ENCODE measurements at regions not wholly inside any gene's neighbourhood (a gene's known extent, or its start where the extent isn't known, plus 50 kb on each side); places are given as distances from the start of the nearest gene placed in this dataset.
"Not testable (repeated sequence)": the region's sequence is repeated elsewhere in the genome, so short reads cannot be mapped to it uniquely, and the experiment has no call there.

GRCh38 chr22:22118987-22119386 is 125.6 kb upstream of the VPREB1 start:
- Histone ChIP-seq H3K9me3 (no peaks in the 10 kb centered on the region), H3K27me3 (replicated peaks; ENCODE audit: control insufficient read depth, insufficient read depth, low read length) (no peaks in the 10 kb centered on the region; the same call in 1 of the 2 replicates), H3K36me3 (ENCODE audit: control insufficient read depth, insufficient read depth, low read length) (no peaks in the 10 kb centered on the region), H3K4me1 (no peaks in the 10 kb centered on the region), H3K4me3 (ENCODE audit: low read depth, low read length) (no peak overlapping the region)
- ChIA-PET CTCF (no interaction called here), POLR2A (no interaction called here)
- DNase-seq = no peak
- no TSS peak for BruUV-seq (replicated peaks)
- TF ChIP-seq, protein P1, sequence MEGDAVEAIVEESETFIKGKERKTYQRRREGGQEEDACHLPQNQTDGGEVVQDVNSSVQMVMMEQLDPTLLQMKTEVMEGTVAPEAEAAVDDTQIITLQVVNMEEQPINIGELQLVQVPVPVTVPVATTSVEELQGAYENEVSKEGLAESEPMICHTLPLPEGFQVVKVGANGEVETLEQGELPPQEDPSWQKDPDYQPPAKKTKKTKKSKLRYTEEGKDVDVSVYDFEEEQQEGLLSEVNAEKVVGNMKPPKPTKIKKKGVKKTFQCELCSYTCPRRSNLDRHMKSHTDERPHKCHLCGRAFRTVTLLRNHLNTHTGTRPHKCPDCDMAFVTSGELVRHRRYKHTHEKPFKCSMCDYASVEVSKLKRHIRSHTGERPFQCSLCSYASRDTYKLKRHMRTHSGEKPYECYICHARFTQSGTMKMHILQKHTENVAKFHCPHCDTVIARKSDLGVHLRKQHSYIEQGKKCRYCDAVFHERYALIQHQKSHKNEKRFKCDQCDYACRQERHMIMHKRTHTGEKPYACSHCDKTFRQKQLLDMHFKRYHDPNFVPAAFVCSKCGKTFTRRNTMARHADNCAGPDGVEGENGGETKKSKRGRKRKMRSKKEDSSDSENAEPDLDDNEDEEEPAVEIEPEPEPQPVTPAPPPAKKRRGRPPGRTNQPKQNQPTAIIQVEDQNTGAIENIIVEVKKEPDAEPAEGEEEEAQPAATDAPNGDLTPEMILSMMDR (IDR thresholded peaks at IDR 0.05; ENCODE audit: insufficient read depth in 1 of 2, low read depth in 1 of 2, low read length in 1 of 2, severe bottlenecking in 1 of 2, unreplicated experiment in 1 of 2) = no peak
- H3K9me3 Mint-ChIP-seq (ENCODE audit: unreplicated experiment) = no peaks in the 10 kb centered on the region
- no peaks in the 10 kb centered on the region for H3K36me3 Mint-ChIP-seq (ENCODE audit: insufficient read depth, unreplicated experiment)
- no peaks in the 10 kb centered on the region for H3K4me1 Mint-ChIP-seq (ENCODE audit: low read depth, unreplicated experiment)
- H3K4me3 Mint-ChIP-seq (ENCODE audit: unreplicated experiment) = no peak overlapping the region
- intact Hi-C loops (cut with micrococcal nuclease; ENCODE audit: unreplicated experiment) = no loop called here
- no peaks in the 10 kb centered on the region for H3K27me3 Mint-ChIP-seq (ENCODE audit: insufficient read depth, unreplicated experiment)
- no peak overlapping the region for H3K27ac Mint-ChIP-seq (ENCODE audit: unreplicated experiment)

DNA sequence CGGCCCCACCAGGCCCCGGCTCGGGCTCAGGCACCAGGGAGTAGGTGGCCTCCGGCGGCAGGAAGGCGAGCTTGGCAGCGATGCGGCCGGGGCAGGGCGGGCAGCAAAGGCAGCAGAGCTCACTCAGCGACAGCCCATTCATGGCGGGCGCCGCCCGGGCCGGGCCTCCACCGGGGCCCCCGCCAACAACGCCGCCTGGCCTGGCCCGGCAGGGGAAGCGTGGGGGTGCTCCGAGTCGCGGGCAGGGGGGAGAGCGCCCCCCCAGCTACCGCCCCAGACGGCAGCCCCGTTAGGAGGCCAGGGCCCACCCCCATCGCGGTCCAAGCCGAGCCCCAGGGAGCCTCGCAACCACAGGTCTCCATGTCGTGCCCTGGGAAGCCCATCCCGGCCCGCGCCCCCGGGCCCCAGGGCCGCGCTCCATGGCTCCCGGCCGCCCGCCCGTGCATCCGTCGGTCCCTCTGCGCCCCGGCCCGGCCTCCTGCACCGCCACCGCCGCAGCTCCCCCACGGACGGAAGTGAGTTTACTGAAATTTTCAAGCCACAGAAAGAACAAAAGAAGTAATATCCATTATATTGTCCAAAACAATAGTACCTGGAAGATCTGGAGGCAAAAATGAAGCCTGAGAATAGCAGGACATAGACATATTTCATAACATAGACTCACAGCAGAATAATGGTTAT is 126.6 kb upstream of the VPREB1 start:
- intact Hi-C loops (cut with micrococcal nuclease; ENCODE audit: unreplicated experiment); H3K36me3 Mint-ChIP-seq (ENCODE audit: insufficient read depth, unreplicated experiment): not testable (repeated sequence)

GRCh38 chr22:22116997-22117770 is 127.4 kb upstream of the VPREB1 start:
- H3K27me3 Mint-ChIP-seq (ENCODE audit: insufficient read depth, unreplicated experiment); BruUV-seq (replicated peaks); CTCF ChIA-PET; H3K27me3 ChIP-seq (replicated peaks; ENCODE audit: control insufficient read depth, insufficient read depth, low read length); H3K36me3 ChIP-seq (ENCODE audit: control insufficient read depth, insufficient read depth, low read length); H3K9me3 Mint-ChIP-seq (ENCODE audit: unreplicated experiment); H3K27ac Mint-ChIP-seq (ENCODE audit: unreplicated experiment); DNase-seq; H3K4me3 Mint-ChIP-seq (ENCODE audit: unreplicated experiment); H3K36me3 Mint-ChIP-seq (ENCODE audit: insufficient read depth, unreplicated experiment); H3K4me1 ChIP-seq; H3K4me3 ChIP-seq (ENCODE audit: low read depth, low read length); intact Hi-C loops (cut with micrococcal nuclease; ENCODE audit: unreplicated experiment); POLR2A ChIA-PET; H3K4me1 Mint-ChIP-seq (ENCODE audit: low read depth, unreplicated experiment); H3K9me3 ChIP-seq: not testable (repeated sequence)

More for the DNA sequence above, 126.6 kb upstream of the VPREB1 start:
- H3K4me3 Mint-ChIP-seq (ENCODE audit: unreplicated experiment); H3K36me3 ChIP-seq (ENCODE audit: control insufficient read depth, insufficient read depth, low read length); H3K27me3 Mint-ChIP-seq (ENCODE audit: insufficient read depth, unreplicated experiment); DNase-seq; H3K27me3 ChIP-seq (replicated peaks; ENCODE audit: control insufficient read depth, insufficient read depth, low read length); H3K9me3 ChIP-seq; H3K9me3 Mint-ChIP-seq (ENCODE audit: unreplicated experiment); H3K4me1 Mint-ChIP-seq (ENCODE audit: low read depth, unreplicated experiment); H3K4me3 ChIP-seq (ENCODE audit: low read depth, low read length); H3K27ac Mint-ChIP-seq (ENCODE audit: unreplicated experiment); CTCF ChIA-PET; BruUV-seq (replicated peaks); H3K4me1 ChIP-seq; POLR2A ChIA-PET: not testable (repeated sequence)

DNA sequence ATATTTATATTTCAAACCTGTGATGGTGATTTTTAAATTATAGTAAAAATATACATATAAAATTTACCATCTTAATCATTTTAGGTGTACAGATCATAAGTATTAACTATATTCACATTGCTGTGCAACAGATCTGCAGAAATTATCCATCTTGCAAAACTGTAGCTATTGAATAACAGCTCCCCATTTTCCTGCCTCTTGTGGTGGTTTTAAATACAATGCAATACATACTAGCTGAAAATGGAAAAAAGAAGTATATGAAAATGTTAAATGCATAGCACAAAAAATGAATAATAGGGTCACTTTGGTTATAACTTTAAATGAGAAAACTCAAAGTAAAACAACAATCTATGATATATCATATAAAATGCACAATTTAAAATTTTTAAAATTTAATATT is 130.9 kb upstream of the VPREB1 start:
- TF ChIP-seq, protein P1 (IDR thresholded peaks at IDR 0.05; ENCODE audit: insufficient read depth in 1 of 2, low read depth in 1 of 2, low read length in 1 of 2, severe bottlenecking in 1 of 2, unreplicated experiment in 1 of 2) = no peak
- no peaks in the 10 kb centered on the region for H3K36me3 ChIP-seq (ENCODE audit: control insufficient read depth, insufficient read depth, low read length)
- POLR2A ChIA-PET = no interaction called here
- no peaks in the 10 kb centered on the region for H3K27me3 Mint-ChIP-seq (ENCODE audit: insufficient read depth, unreplicated experiment)
- H3K4me3 ChIP-seq (ENCODE audit: low read depth, low read length) = no peak overlapping the region
- no peak overlapping the region for H3K27ac Mint-ChIP-seq (ENCODE audit: unreplicated experiment)
- no peaks in the 10 kb centered on the region for H3K27me3 ChIP-seq (replicated peaks; ENCODE audit: control insufficient read depth, insufficient read depth, low read length)
- no peaks in the 10 kb centered on the region for H3K4me1 ChIP-seq
- H3K9me3 ChIP-seq = no peaks in the 10 kb centered on the region
- no peaks in the 10 kb centered on the region for H3K9me3 Mint-ChIP-seq (ENCODE audit: unreplicated experiment)
- H3K4me1 Mint-ChIP-seq (ENCODE audit: low read depth, unreplicated experiment) = no peaks in the 10 kb centered on the region
- DNase-seq = no peak
- intact Hi-C loops (cut with micrococcal nuclease; ENCODE audit: unreplicated experiment) = no loop called here
- CTCF ChIA-PET = no interaction called here
- H3K36me3 Mint-ChIP-seq (ENCODE audit: insufficient read depth, unreplicated experiment) = no peaks in the 10 kb centered on the region
- no TSS peak for BruUV-seq (replicated peaks)
- no peak overlapping the region for H3K4me3 Mint-ChIP-seq (ENCODE audit: unreplicated experiment)

Data from Caco-2 (cell line).